HG03103 (cell line): ENCODE measurements at regions not wholly inside any gene's neighbourhood (a gene's known extent, or its start where the extent isn't known, plus 50 kb on each side); places are given as distances from the start of the nearest gene placed in this dataset.

Source experiments
- ATAC-seq: cut with Tn5 transposase; IDR thresholded peaks from one replicate; pipeline ENCODE4 v1.9.1; 2021; ENCODE audit warnings: low read depth; ENCODE audit not compliant: unreplicated experiment

- no peak for ATAC-seq
Observed at GRCh38 chr15:47334805-47335535, 382.3 kb upstream of the SEMA6D start.

- no peak for ATAC-seq
Observed at GRCh38 chr15:47337106-47337505, 380.2 kb upstream of the SEMA6D start.

GRCh38 chr15:47337836-47338235, 379.5 kb upstream of the SEMA6D start:
- ATAC-seq, result no peak

- no peak for ATAC-seq
Observed at GRCh38 chr15:47338771-47339170, 378.5 kb upstream of the SEMA6D start.

GRCh38 chr15:47339800-47340570, 377.3 kb upstream of the SEMA6D start:
- ATAC-seq, result no peak

- no peak for ATAC-seq
Observed at GRCh38 chr15:47340571-47340920, 376.8 kb upstream of the SEMA6D start.

GRCh38 chr15:47349179-47349578, 368.1 kb upstream of the SEMA6D start:
- ATAC-seq, result no peak

- no peak for ATAC-seq
Observed at GRCh38 chr15:47351501-47351900, 365.8 kb upstream of the SEMA6D start.

- no peak for ATAC-seq
Observed at GRCh38 chr15:47352217-47352616, 365.1 kb upstream of the SEMA6D start.

GRCh38 chr15:47355759-47356158, 361.5 kb upstream of the SEMA6D start:
- ATAC-seq, result no peak

- no peak for ATAC-seq
Observed at GRCh38 chr15:47356297-47356696, 361.0 kb upstream of the SEMA6D start.

GRCh38 chr15:47358876-47359275, 358.4 kb upstream of the SEMA6D start:
- ATAC-seq, result no peak

- ATAC-seq, result no peak
Observed at GRCh38 chr15:47360305-47360704, 357.0 kb upstream of the SEMA6D start.

- ATAC-seq, result no peak
Observed at GRCh38 chr15:47362118-47362905, 355.0 kb upstream of the SEMA6D start.

GRCh38 chr15:47363653-47364052, 353.7 kb upstream of the SEMA6D start:
- no peak for ATAC-seq

GRCh38 chr15:47364230-47365141, 352.8 kb upstream of the SEMA6D start:
- ATAC-seq, result no peak

- ATAC-seq, result no peak
Observed at GRCh38 chr15:47366884-47367283, 350.4 kb upstream of the SEMA6D start.

- no peak for ATAC-seq
Observed at GRCh38 chr15:47367726-47368390, 349.4 kb upstream of the SEMA6D start.

GRCh38 chr15:47371939-47372338, 345.4 kb upstream of the SEMA6D start:
- ATAC-seq, result no peak

- no peak for ATAC-seq
Observed at GRCh38 chr15:47374222-47374621, 343.1 kb upstream of the SEMA6D start.
